Suppressor macrophage treated with lipopolysaccharide for 1 hour (primary cell): ENCODE measurements at regions not wholly inside any gene's neighbourhood (a gene's known extent, or its start where the extent isn't known, plus 50 kb on each side); places are given as distances from the start of the nearest gene placed in this dataset.

Source experiments
- DNase-seq, 3 donors: peaks; one replicate each; pipeline ENCODE4 v3.0.0-alpha.2; 2020 to 2022

- peak in 2 of 3 donors; percentile 33 to 34 for DNase-seq
Observed at GRCh38 chr6:44561060-44561623, 173.6 kb downstream of the CDC5L start.

GRCh38 chr6:44561832-44562665 is 174.5 kb downstream of the CDC5L start:
- peak in 2 of 3 donors; percentile 26 to 38 for DNase-seq

GRCh38 chr6:44563397-44563796 is 175.9 kb downstream of the CDC5L start:
- DNase-seq = no peak

GRCh38 chr6:44564906-44565524 is 177.5 kb downstream of the CDC5L start:
- no peak for DNase-seq

- peak in 2 of 3 donors; percentile 34 for DNase-seq
Observed at GRCh38 chr6:44567406-44567805, 179.9 kb downstream of the CDC5L start.

GRCh38 chr6:44569131-44569530 is 181.6 kb downstream of the CDC5L start:
- DNase-seq = no peak

GRCh38 chr6:44569931-44570385 is 182.5 kb downstream of the CDC5L start:
- DNase-seq = peak; percentile 79 to 81 (median 80)

- no peak for DNase-seq
Observed at GRCh38 chr6:44571510-44571909, 184.0 kb downstream of the CDC5L start.

- DNase-seq = no peak
Observed at GRCh38 chr6:44572346-44572745, 184.8 kb downstream of the CDC5L start.

GRCh38 chr6:44575644-44576043 is 188.1 kb downstream of the CDC5L start:
- no peak for DNase-seq

GRCh38 chr6:44576132-44576631 is 188.7 kb downstream of the CDC5L start:
- no peak for DNase-seq

- DNase-seq = peak in 1 of 3 donors; percentile 8
Observed at GRCh38 chr6:44580901-44581300, 193.4 kb downstream of the CDC5L start.

- DNase-seq = no peak
Observed at GRCh38 chr6:44582930-44583329, 195.4 kb downstream of the CDC5L start.

- no peak for DNase-seq
Observed at GRCh38 chr6:44590471-44590870, 203.0 kb downstream of the CDC5L start.

- peak; percentile 63 to 74 (median 72) for DNase-seq
Observed at GRCh38 chr6:44593539-44593944, 206.0 kb downstream of the CDC5L start.

- DNase-seq = peak in 1 of 3 donors; percentile 9
Observed at GRCh38 chr6:44594481-44594880, 207.0 kb downstream of the CDC5L start.

- DNase-seq = peak in 1 of 3 donors; percentile 6
Observed at GRCh38 chr6:44598679-44599078, 211.2 kb downstream of the CDC5L start.

GRCh38 chr6:44599672-44600071 is 212.2 kb downstream of the CDC5L start:
- no peak for DNase-seq

- DNase-seq = no peak
Observed at GRCh38 chr6:44603044-44603686, 215.7 kb downstream of the CDC5L start.

GRCh38 chr6:44606504-44606903 is 219.0 kb downstream of the CDC5L start:
- no peak for DNase-seq

- DNase-seq = no peak
Observed at GRCh38 chr6:44606976-44607375, 219.5 kb downstream of the CDC5L start.

GRCh38 chr6:44608175-44608574 is 220.7 kb downstream of the CDC5L start:
- no peak for DNase-seq

GRCh38 chr6:44609051-44609612 is 221.6 kb downstream of the CDC5L start:
- no peak for DNase-seq
